ENCODE measurements at regions not wholly inside any gene's neighbourhood (a gene's known extent, or its start where the extent isn't known, plus 50 kb on each side); places are given as distances from the start of the nearest gene placed in this dataset.

GRCh38 chr2:11967946-11968465 is 221.6 kb downstream of the LPIN1 start:
- Mint-ChIP-seq H3K4me3 (no peak overlapping the region), H3K4me1 (peaks cover 8% of the 10 kb centered on the region), H3K27ac (peak overlapping the region; percentile 22), H3K9me3 (no peaks in the 10 kb centered on the region), H3K27me3 (ENCODE audit: insufficient read depth) (no peaks in the 10 kb centered on the region), H3K36me3 (ENCODE audit: low read depth) (no peaks in the 10 kb centered on the region)
- 68 to 82% methylated on average over 5 to 7 of the region's 7 CpGs for WGBS, 2 experiments (ENCODE audit: insufficient coverage in 1 of 2, insufficient read length in 1 of 2)
- H3K4me3 ChIP-seq (ENCODE audit: low read length), result no peak overlapping the region
- H3K9ac ChIP-seq (ENCODE audit: extremely low read depth, low read length, poor library complexity, severe bottlenecking), result no peak overlapping the region
- H3K4me1 ChIP-seq (ENCODE audit: control insufficient read depth, insufficient read depth, low read length), result peaks cover 11% of the 10 kb centered on the region
- DNase-seq, result no peak
- no peak for TF ChIP-seq CTCF (conservative IDR thresholded peaks at IDR 0.05)
- H3K27me3 ChIP-seq (ENCODE audit: control insufficient read depth, insufficient read depth, low read length, poor library complexity, severe bottlenecking), result no peaks in the 10 kb centered on the region
- H3K9me3 ChIP-seq (ENCODE audit: control insufficient read depth, low read length), result no peaks in the 10 kb centered on the region
- H3K36me3 ChIP-seq (ENCODE audit: control insufficient read depth, insufficient read depth, low read length), result no peaks in the 10 kb centered on the region
- H3K27ac ChIP-seq (ENCODE audit: low read depth, low read length), result no peak overlapping the region

DNA sequence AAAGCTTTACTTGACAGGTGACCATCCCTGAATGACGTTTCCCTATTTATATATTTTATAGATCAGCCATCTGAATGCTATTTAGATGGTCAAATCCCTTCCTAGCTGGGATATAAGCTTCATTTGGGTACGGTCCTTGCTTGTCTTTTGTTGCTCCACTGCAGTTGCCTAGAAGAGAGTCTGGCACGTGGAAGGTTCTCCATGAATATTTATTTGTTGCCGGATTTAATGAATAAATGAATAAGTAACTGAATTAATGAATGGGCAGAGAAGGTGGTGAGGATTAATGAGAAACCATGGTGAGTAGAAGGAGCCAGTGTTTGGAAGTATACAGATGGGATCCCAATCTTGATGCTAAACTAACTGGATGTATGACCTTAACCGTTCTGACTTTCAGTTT is 222.1 kb downstream of the LPIN1 start:
- Histone ChIP-seq H3K9me3 (ENCODE audit: control insufficient read depth, low read length) (peaks cover 4% of the 10 kb centered on the region), H3K27ac (ENCODE audit: low read depth, low read length) (no peak overlapping the region), H3K4me3 (ENCODE audit: low read length) (no peak overlapping the region), H3K9ac (ENCODE audit: extremely low read depth, low read length, poor library complexity, severe bottlenecking) (no peak overlapping the region), H3K36me3 (ENCODE audit: control insufficient read depth, insufficient read depth, low read length) (no peaks in the 10 kb centered on the region), H3K4me1 (ENCODE audit: control insufficient read depth, insufficient read depth, low read length) (peaks cover 11% of the 10 kb centered on the region), H3K27me3 (ENCODE audit: control insufficient read depth, insufficient read depth, low read length, poor library complexity, severe bottlenecking) (no peaks in the 10 kb centered on the region)
- peaks cover 2% of the 10 kb centered on the region for H3K9me3 Mint-ChIP-seq
- DNase-seq, result no peak
- H3K4me1 Mint-ChIP-seq, result peaks cover 8% of the 10 kb centered on the region
- no peaks in the 10 kb centered on the region for H3K27me3 Mint-ChIP-seq (ENCODE audit: insufficient read depth)
- no peak overlapping the region for H3K4me3 Mint-ChIP-seq
- WGBS, 2 experiments (ENCODE audit: insufficient coverage in 1 of 2, insufficient read length in 1 of 2), result 87 to 93% methylated on average over 3 to 5 of the region's 5 CpGs
- H3K36me3 Mint-ChIP-seq (ENCODE audit: low read depth), result no peaks in the 10 kb centered on the region
- H3K27ac Mint-ChIP-seq, result no peak overlapping the region
- no peak for TF ChIP-seq CTCF (conservative IDR thresholded peaks at IDR 0.05)

DNA sequence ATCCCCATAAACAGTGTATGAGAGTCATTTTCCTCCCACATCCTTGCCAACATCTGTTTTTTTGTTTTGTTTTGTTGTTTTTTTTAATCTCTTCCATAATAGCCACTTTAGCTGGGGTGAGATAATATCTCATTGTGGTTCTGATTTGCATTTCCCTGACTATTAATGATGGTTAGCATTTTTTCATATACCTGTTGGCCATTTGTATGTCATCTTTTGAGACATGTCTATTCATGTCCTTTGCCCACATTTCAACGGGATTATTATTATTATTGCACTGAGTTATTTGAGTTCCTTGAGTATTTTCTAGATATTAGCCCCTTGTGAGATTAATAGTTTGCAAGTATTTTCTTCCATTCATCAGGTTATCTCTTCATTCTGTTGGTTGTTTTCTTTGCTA is 223.3 kb downstream of the LPIN1 start:
- Mint-ChIP-seq H3K9me3 (peaks cover 9% of the 10 kb centered on the region), H3K36me3 (ENCODE audit: low read depth) (no peaks in the 10 kb centered on the region), H3K27ac (no peak overlapping the region), H3K4me3 (no peak overlapping the region), H3K4me1 (peaks cover 8% of the 10 kb centered on the region), H3K27me3 (ENCODE audit: insufficient read depth) (no peaks in the 10 kb centered on the region)
- H3K4me3 ChIP-seq (ENCODE audit: low read length), result no peak overlapping the region
- no peak overlapping the region for H3K9ac ChIP-seq (ENCODE audit: extremely low read depth, low read length, poor library complexity, severe bottlenecking)
- peaks cover 11% of the 10 kb centered on the region for H3K4me1 ChIP-seq (ENCODE audit: control insufficient read depth, insufficient read depth, low read length)
- H3K27ac ChIP-seq (ENCODE audit: low read depth, low read length), result no peak overlapping the region
- H3K27me3 ChIP-seq (ENCODE audit: control insufficient read depth, insufficient read depth, low read length, poor library complexity, severe bottlenecking), result no peaks in the 10 kb centered on the region
- no peak for DNase-seq
- no peak for TF ChIP-seq CTCF (conservative IDR thresholded peaks at IDR 0.05)
- no peaks in the 10 kb centered on the region for H3K36me3 ChIP-seq (ENCODE audit: control insufficient read depth, insufficient read depth, low read length)
- WGBS, 2 experiments (ENCODE audit: insufficient coverage in 1 of 2, insufficient read length in 1 of 2), result 96 to 100% methylated on average over 1 of the region's 1 CpG
- peaks cover 8% of the 10 kb centered on the region for H3K9me3 ChIP-seq (ENCODE audit: control insufficient read depth, low read length)

All from endodermal cell (in vitro differentiated cells).